Brain microvascular endothelial cell (primary cell): ENCODE measurements at regions not wholly inside any gene's neighbourhood (a gene's known extent, or its start where the extent isn't known, plus 50 kb on each side); places are given as distances from the start of the nearest gene placed in this dataset.

Experiments used
- DNase-seq: peaks from one replicate; pipeline ENCODE4 v3.0.0-alpha.2; 2020
- H3K27ac ChIP-seq: fragments of 250-450 bp; sonication (Bioruptor Pico); 2 replicates; pipeline ENCODE4 v1.5.1; 2020; ENCODE audit warnings: mild to moderate bottlenecking, moderate library complexity
- H3K27me3 ChIP-seq: fragments of 250-450 bp; sonication (Bioruptor Pico); replicated peaks from 2 replicates; pipeline ENCODE4 v1.5.1; 2020; ENCODE audit warnings: mild to moderate bottlenecking
- H3K36me3 ChIP-seq: fragments of 250-450 bp; sonication (Bioruptor Pico); replicated peaks from 2 replicates; pipeline ENCODE4 v1.5.1; 2020; ENCODE audit warnings: mild to moderate bottlenecking
- H3K4me3 ChIP-seq: 2 replicates; pipeline ENCODE4 v1.5.1; 2011; ENCODE audit warnings: low read depth, mild to moderate bottlenecking, control low read depth, low read length, moderate library complexity
- CTCF ChIP-seq: IDR thresholded peaks from 2 replicates; pipeline ENCODE4 v1.5.1; 2011; ENCODE audit warnings: low read depth, mild to moderate bottlenecking, moderate library complexity, low read length, control low read depth, inconsistent platforms; ENCODE audit errors: missing control alignments
- in situ Hi-C: cut with HindIII; loops from 2 replicates; pipeline ENCODE4 v1.10.0; 2017; ENCODE audit warnings: low sequenced_read_pairs, low pct_ligation_motif_present

- in situ Hi-C loops, result no loop called here
- H3K36me3 ChIP-seq, result no peaks in the 10 kb centered on the region
- TF ChIP-seq CTCF, result no peak
- no peak overlapping the region for H3K4me3 ChIP-seq
- H3K27me3 ChIP-seq, result no peaks in the 10 kb centered on the region
- DNase-seq, result no peak
- H3K27ac ChIP-seq, result no peak overlapping the region
Observed at GRCh38 chr5:92946546-92946945, 634.5 kb downstream of the NR2F1-AS1 start.

- H3K27me3 ChIP-seq, result no peaks in the 10 kb centered on the region
- peak overlapping the region; percentile 43 for H3K27ac ChIP-seq
- TF ChIP-seq CTCF, result peak; percentile 6
- no peaks in the 10 kb centered on the region for H3K36me3 ChIP-seq
- DNase-seq, result no peak
- in situ Hi-C loops, result no loop called here
- H3K4me3 ChIP-seq, result no peak overlapping the region
Observed at GRCh38 chr5:92945605-92946097, 635.4 kb downstream of the NR2F1-AS1 start.

GRCh38 chr5:92944903-92945604 is 636.0 kb downstream of the NR2F1-AS1 start:
- TF ChIP-seq CTCF, result no peak
- DNase-seq, result peak; percentile 55
- no peak overlapping the region for H3K4me3 ChIP-seq
- H3K27ac ChIP-seq, result peak overlapping the region; percentile 43
- in situ Hi-C loops, result no loop called here
- H3K36me3 ChIP-seq, result no peaks in the 10 kb centered on the region
- H3K27me3 ChIP-seq, result no peaks in the 10 kb centered on the region

- no peak for TF ChIP-seq CTCF
- Histone ChIP-seq H3K27ac (no peak overlapping the region), H3K27me3 (no peaks in the 10 kb centered on the region), H3K4me3 (no peak overlapping the region), H3K36me3 (no peaks in the 10 kb centered on the region)
- in situ Hi-C loops, result no loop called here
- no peak for DNase-seq
Observed at GRCh38 chr5:92944337-92944736, 636.7 kb downstream of the NR2F1-AS1 start.

GRCh38 chr5:92942762-92943161 is 638.3 kb downstream of the NR2F1-AS1 start:
- Histone ChIP-seq H3K36me3 (no peaks in the 10 kb centered on the region), H3K27me3 (no peaks in the 10 kb centered on the region), H3K4me3 (no peak overlapping the region), H3K27ac (no peak overlapping the region)
- no peak for TF ChIP-seq CTCF
- in situ Hi-C loops, result no loop called here
- no peak for DNase-seq

- Histone ChIP-seq H3K27ac (no peak overlapping the region), H3K36me3 (no peaks in the 10 kb centered on the region), H3K27me3 (no peaks in the 10 kb centered on the region), H3K4me3 (no peak overlapping the region)
- no peak for DNase-seq
- in situ Hi-C loops, result no loop called here
- no peak for TF ChIP-seq CTCF
Observed at GRCh38 chr5:92941806-92942205, 639.2 kb downstream of the NR2F1-AS1 start.
